ENCODE measurements at regions not wholly inside any gene's neighbourhood (a gene's known extent, or its start where the extent isn't known, plus 50 kb on each side); places are given as distances from the start of the nearest gene placed in this dataset.

DNA sequence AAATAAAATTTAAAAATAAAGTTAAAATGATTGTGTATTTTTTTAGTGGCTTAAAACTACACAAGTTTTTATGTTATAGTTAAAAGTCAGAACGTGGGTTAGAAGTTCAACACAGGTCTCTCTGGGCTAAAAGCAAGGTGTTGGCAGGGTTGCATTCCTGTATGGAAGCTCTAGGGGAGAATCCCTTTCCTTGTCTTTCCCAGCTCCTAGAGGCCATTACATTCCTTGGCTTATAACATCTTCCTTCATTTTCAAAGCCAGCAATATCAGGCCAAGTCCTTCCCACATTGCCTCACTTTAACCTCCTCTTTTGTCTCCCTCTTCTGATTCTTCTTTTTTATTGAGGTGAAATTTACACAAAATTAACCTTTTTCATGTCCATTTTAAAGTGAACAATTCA is 52.4 kb upstream of the EEPD1 start:
- no peak overlapping the region for H3K4me3 ChIP-seq
- H3K27me3 ChIP-seq = no peaks in the 10 kb centered on the region
- WGBS, 5 donors = 74 to 89% (median 79%) methylated on average over 1 of the region's 1 CpG
- no peak for TF ChIP-seq EP300 (IDR thresholded peaks at IDR 0.05)
- TF ChIP-seq POLR2A (IDR thresholded peaks at IDR 0.05) = no peak
- TF ChIP-seq POLR2AphosphoS5 (IDR thresholded peaks at IDR 0.05) = no peak
- TF ChIP-seq, protein P1, sequence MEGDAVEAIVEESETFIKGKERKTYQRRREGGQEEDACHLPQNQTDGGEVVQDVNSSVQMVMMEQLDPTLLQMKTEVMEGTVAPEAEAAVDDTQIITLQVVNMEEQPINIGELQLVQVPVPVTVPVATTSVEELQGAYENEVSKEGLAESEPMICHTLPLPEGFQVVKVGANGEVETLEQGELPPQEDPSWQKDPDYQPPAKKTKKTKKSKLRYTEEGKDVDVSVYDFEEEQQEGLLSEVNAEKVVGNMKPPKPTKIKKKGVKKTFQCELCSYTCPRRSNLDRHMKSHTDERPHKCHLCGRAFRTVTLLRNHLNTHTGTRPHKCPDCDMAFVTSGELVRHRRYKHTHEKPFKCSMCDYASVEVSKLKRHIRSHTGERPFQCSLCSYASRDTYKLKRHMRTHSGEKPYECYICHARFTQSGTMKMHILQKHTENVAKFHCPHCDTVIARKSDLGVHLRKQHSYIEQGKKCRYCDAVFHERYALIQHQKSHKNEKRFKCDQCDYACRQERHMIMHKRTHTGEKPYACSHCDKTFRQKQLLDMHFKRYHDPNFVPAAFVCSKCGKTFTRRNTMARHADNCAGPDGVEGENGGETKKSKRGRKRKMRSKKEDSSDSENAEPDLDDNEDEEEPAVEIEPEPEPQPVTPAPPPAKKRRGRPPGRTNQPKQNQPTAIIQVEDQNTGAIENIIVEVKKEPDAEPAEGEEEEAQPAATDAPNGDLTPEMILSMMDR (IDR thresholded peaks at IDR 0.05) = no peak
- H3K4me1 ChIP-seq = no peaks in the 10 kb centered on the region
- no peak for DNase-seq
- H3K9me3 ChIP-seq = no peaks in the 10 kb centered on the region
- no peak overlapping the region for H3K27ac ChIP-seq
- intact Hi-C loops (cut with DNase I; ENCODE audit: low total_unique reads) = no loop called here
- H3K36me3 ChIP-seq = no peaks in the 10 kb centered on the region

Small RNA genes lying in the stretch of these regions (small RNA-seq; reads per million reads assigned to genes)
- 0 reads per million in 4 donors for gene RNU6-1085P

Measured in stomach (tissue), 8 donors.